ENCODE measurements at regions not wholly inside any gene's neighbourhood (a gene's known extent, or its start where the extent isn't known, plus 50 kb on each side); places are given as distances from the start of the nearest gene placed in this dataset.
"Not testable (repeated sequence)": the region's sequence is repeated elsewhere in the genome, so short reads cannot be mapped to it uniquely, and the experiment has no call there.

DNA sequence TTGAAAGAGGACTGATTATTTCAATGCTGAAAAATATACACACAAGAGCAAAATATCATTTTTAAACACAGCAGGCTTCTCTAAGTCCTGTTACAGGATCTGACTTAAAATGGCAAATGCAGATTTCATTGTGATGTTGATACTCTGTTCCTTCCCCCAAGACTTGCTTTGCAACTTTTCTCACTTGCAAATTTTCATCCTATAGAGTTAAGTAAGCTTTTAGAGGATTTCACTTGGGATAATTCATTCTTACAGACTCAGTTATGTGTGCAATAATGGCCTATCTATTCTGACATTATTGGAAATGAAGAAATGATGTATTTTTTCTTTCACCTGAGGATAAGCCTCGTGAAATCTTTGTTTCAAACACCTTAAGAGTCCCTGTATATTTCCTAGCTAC lies 2403.2 kb downstream of the ARAP2 start:
- DNase-seq (ENCODE audit: extremely low read depth, insufficient read length): no peak
- TF ChIP-seq, protein P1, sequence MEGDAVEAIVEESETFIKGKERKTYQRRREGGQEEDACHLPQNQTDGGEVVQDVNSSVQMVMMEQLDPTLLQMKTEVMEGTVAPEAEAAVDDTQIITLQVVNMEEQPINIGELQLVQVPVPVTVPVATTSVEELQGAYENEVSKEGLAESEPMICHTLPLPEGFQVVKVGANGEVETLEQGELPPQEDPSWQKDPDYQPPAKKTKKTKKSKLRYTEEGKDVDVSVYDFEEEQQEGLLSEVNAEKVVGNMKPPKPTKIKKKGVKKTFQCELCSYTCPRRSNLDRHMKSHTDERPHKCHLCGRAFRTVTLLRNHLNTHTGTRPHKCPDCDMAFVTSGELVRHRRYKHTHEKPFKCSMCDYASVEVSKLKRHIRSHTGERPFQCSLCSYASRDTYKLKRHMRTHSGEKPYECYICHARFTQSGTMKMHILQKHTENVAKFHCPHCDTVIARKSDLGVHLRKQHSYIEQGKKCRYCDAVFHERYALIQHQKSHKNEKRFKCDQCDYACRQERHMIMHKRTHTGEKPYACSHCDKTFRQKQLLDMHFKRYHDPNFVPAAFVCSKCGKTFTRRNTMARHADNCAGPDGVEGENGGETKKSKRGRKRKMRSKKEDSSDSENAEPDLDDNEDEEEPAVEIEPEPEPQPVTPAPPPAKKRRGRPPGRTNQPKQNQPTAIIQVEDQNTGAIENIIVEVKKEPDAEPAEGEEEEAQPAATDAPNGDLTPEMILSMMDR (IDR thresholded peaks at IDR 0.05; ENCODE audit: insufficient read depth, low read length, poor library complexity, severe bottlenecking): no peak
- H3K36me3 ChIP-seq (ENCODE audit: control insufficient read depth, insufficient read depth, low read length): no peaks in the 10 kb centered on the region
- no peak overlapping the region for H3K4me3 ChIP-seq (replicated peaks; ENCODE audit: low read depth, low read length)
- no peaks in the 10 kb centered on the region for H3K27me3 ChIP-seq (replicated peaks; ENCODE audit: control insufficient read depth, insufficient read depth, low read length)

DNA sequence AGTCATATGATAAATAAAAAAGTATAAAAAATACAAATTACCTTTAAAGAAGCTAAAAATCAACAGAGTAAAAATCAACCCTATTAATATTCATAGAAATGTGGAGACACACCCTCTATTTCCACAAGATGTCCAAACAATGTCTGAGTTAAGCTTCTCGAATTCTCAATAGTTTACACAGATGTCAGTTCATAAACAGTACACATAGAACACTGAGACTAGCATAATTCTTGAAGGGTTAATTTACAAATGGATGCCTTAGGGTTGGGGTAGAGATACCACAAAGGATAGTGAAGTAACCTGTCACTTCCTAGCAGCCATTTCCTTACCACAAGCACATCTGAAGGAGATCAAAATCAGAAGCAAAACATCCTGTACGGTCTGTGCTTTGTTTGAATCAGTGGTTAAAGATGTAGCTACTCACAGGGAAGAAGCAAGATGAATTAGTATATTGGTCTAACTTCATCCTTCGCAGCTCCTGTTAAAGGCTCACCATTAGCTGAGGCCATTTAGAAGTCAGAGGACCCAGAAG lies 2393.9 kb downstream of the ARAP2 start:
- H3K4me3 ChIP-seq (replicated peaks; ENCODE audit: low read depth, low read length): no peak overlapping the region
- TF ChIP-seq, protein P1 (IDR thresholded peaks at IDR 0.05; ENCODE audit: insufficient read depth, low read length, poor library complexity, severe bottlenecking): no peak
- no peak for DNase-seq (ENCODE audit: extremely low read depth, insufficient read length)

DNA sequence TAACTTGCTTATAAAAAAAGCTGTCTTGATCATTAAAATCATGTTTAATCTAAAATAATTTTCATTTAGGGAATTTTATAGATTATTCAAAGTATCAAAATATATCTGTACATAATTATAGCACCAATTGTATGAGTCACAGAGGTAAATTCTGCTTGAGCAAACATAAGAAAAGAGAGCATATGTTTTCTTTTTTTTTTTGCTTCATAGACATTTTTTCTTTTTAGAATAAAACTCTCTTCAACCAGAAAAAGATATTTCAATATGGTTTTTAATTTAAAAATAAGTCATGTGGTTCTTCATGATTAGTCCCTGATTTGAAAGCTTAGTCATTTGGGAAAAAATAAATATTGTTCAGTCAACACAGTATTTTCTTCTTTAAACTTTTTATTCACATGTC lies 2390.6 kb downstream of the ARAP2 start:
- H3K4me3 ChIP-seq (replicated peaks; ENCODE audit: low read depth, low read length); H3K36me3 ChIP-seq (ENCODE audit: control insufficient read depth, insufficient read depth, low read length); DNase-seq (ENCODE audit: extremely low read depth, insufficient read length); H3K27me3 ChIP-seq (replicated peaks; ENCODE audit: control insufficient read depth, insufficient read depth, low read length): not testable (repeated sequence)

More for the DNA sequence above, 2393.9 kb downstream of the ARAP2 start:
- no peaks in the 10 kb centered on the region for H3K36me3 ChIP-seq (ENCODE audit: control insufficient read depth, insufficient read depth, low read length)
- H3K27me3 ChIP-seq (replicated peaks; ENCODE audit: control insufficient read depth, insufficient read depth, low read length): no peaks in the 10 kb centered on the region

DNA sequence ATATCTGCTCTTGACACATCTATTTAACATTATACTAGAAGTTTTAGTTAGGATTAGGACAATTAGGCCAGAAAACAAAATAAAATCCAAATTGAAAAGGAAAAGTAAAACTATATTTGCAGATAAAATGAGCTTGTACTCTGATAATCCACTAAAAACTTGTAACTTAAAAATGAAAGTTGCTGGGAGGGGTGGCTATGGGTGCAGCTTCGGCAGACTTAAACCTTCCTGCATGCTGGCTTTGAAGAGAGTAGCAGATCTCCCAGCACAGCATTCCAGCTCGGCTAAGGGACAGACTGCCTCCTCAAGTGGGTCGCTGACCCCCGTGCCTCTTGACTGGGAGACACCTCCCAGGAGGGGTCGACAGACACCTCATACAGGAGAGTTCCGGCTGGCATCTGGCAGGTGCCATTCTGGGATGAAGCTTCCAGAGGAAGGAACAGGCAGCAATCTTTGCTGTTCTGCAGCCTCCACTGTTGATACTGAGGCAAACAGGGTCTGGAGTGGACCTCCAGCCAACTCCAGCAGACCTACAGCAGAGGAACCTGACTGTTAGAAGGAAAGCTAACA lies 2379.9 kb downstream of the ARAP2 start:
- H3K36me3 ChIP-seq (ENCODE audit: control insufficient read depth, insufficient read depth, low read length): no peaks in the 10 kb centered on the region
- DNase-seq (ENCODE audit: extremely low read depth, insufficient read length): no peak
- TF ChIP-seq, protein P1 (IDR thresholded peaks at IDR 0.05; ENCODE audit: insufficient read depth, low read length, poor library complexity, severe bottlenecking): no peak
- no peaks in the 10 kb centered on the region for H3K27me3 ChIP-seq (replicated peaks; ENCODE audit: control insufficient read depth, insufficient read depth, low read length)
- H3K4me3 ChIP-seq (replicated peaks; ENCODE audit: low read depth, low read length): no peak overlapping the region

DNA sequence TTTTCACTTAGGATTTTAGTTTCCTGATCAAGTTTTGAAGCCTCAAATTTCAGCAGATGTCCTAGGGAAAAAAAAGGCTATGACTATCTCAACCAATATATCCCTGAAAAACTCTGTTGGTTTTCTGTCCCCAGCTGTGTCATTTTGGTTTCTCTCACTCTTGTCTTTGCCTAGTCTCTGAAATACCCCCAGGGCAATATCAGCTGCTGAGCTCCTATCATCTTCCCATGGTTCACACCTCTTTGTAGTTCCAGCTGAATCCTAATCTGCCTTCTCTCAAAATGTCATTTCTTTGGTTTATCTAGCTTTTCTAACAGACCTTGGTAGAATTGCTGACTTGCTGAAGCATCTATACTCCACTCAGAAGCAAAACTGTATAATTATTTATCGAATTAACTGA lies 2370.5 kb downstream of the ARAP2 start:
- Histone ChIP-seq H3K4me3 (replicated peaks; ENCODE audit: low read depth, low read length) (no peak overlapping the region), H3K36me3 (ENCODE audit: control insufficient read depth, insufficient read depth, low read length) (no peaks in the 10 kb centered on the region), H3K27me3 (replicated peaks; ENCODE audit: control insufficient read depth, insufficient read depth, low read length) (no peaks in the 10 kb centered on the region)
- DNase-seq (ENCODE audit: extremely low read depth, insufficient read length): no peak
- TF ChIP-seq, protein P1 (IDR thresholded peaks at IDR 0.05; ENCODE audit: insufficient read depth, low read length, poor library complexity, severe bottlenecking): no peak

DNA sequence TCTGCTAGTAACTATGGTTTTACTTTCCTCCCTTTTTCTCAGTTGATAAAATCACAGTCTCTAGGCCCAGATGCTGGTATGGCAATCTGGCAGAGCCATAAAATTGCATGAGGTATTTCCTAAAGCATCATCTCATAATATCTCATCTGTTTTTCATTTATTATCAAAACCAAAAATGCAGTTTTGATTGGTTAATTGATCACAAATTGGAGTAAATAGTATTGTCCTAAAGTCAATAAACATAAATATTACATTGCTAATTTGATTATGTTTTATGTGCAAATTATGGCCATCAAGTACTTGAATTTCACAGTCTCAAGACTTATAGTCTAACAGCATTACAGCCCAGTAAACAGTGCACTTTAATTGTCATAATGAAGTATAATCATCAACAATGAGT lies 2365.6 kb downstream of the ARAP2 start:
- TF ChIP-seq, protein P1 (IDR thresholded peaks at IDR 0.05; ENCODE audit: insufficient read depth, low read length, poor library complexity, severe bottlenecking): no peak
- Histone ChIP-seq H3K4me3 (replicated peaks; ENCODE audit: low read depth, low read length) (no peak overlapping the region), H3K36me3 (ENCODE audit: control insufficient read depth, insufficient read depth, low read length) (no peaks in the 10 kb centered on the region), H3K27me3 (replicated peaks; ENCODE audit: control insufficient read depth, insufficient read depth, low read length) (no peaks in the 10 kb centered on the region)
- DNase-seq (ENCODE audit: extremely low read depth, insufficient read length): no peak
